Osteoblast (primary cell): ENCODE measurements at regions not wholly inside any gene's neighbourhood (a gene's known extent, or its start where the extent isn't known, plus 50 kb on each side); places are given as distances from the start of the nearest gene placed in this dataset.

Source experiments
- DNase-seq: peaks from one replicate; pipeline ENCODE4 v3.0.0; 2011; ENCODE audit warnings: low spot score, mixed read lengths; ENCODE audit not compliant: insufficient read length; ENCODE audit errors: missing footprints
- H2AFZ ChIP-seq: 2 replicates; pipeline ENCODE4 v1.6.0; 2011; ENCODE audit warnings: mild to moderate bottlenecking, low read length
- H3K27ac ChIP-seq: 2 replicates; pipeline ENCODE4 v1.5.1; 2011; ENCODE audit warnings: mild to moderate bottlenecking, low read depth, low read length, moderate library complexity
- H3K27me3 ChIP-seq: 2 replicates; pipeline ENCODE4 v1.6.0; 2012; ENCODE audit warnings: mild to moderate bottlenecking, control low read depth, inconsistent platforms, low read length, moderate library complexity; ENCODE audit not compliant: insufficient read depth
- H3K36me3 ChIP-seq: 2 replicates; pipeline ENCODE4 v1.5.1; 2011; ENCODE audit warnings: mild to moderate bottlenecking, low read length, control low read depth, moderate library complexity; ENCODE audit not compliant: insufficient read depth
- H3K4me1 ChIP-seq: 2 replicates; pipeline ENCODE4 v1.5.1; 2011; ENCODE audit warnings: mild to moderate bottlenecking, low read length, control low read depth, moderate library complexity; ENCODE audit not compliant: insufficient read depth
- H3K4me2 ChIP-seq: 2 replicates; pipeline ENCODE4 v1.6.0; 2011; ENCODE audit warnings: mild to moderate bottlenecking, low read length; ENCODE audit not compliant: insufficient read depth
- H3K4me3 ChIP-seq: fragments of 200-600 bp; sonication (generic); 3 replicates; pipeline ENCODE4 v1.5.1; 2012; ENCODE audit warnings: mild to moderate bottlenecking, low read length, inconsistent platforms; ENCODE audit not compliant: insufficient read depth
- H3K79me2 ChIP-seq: 2 replicates; pipeline ENCODE4 v1.6.0; 2012; ENCODE audit warnings: mild to moderate bottlenecking, low read length, control low read depth, inconsistent platforms; ENCODE audit not compliant: insufficient read depth
- H3K9me3 ChIP-seq: 2 replicates; pipeline ENCODE4 v1.5.1; 2011; ENCODE audit warnings: low read depth, low read length, control low read depth
- H4K20me1 ChIP-seq: 2 replicates; pipeline ENCODE4 v1.6.0; 2012; ENCODE audit warnings: mild to moderate bottlenecking, low read length, control low read depth; ENCODE audit not compliant: insufficient read depth
- CTCF ChIP-seq: IDR thresholded peaks from 2 replicates; pipeline ENCODE4 v1.5.1; 2011; ENCODE audit warnings: mild to moderate bottlenecking, low read depth, low read length, moderate library complexity; ENCODE audit errors: extremely low read depth

- H4K20me1 ChIP-seq, result peaks cover 3% of the 10 kb centered on the region
- no peak for TF ChIP-seq CTCF
Measured at GRCh38 chr2:240209493-240209892, 69.0 kb upstream of the OTOS start.

GRCh38 chr2:240210198-240210965, 69.9 kb upstream of the OTOS start:
- Histone ChIP-seq H3K27ac (no peak overlapping the region), H3K36me3 (no peaks in the 10 kb centered on the region), H3K4me2 (no peak overlapping the region), H2AFZ (no peak overlapping the region), H3K27me3 (peaks cover 3% of the 10 kb centered on the region), H4K20me1 (peaks cover 3% of the 10 kb centered on the region), H3K4me3 (no peak overlapping the region), H3K9me3 (no peaks in the 10 kb centered on the region), H3K4me1 (no peaks in the 10 kb centered on the region), H3K79me2 (no peaks in the 10 kb centered on the region)
- peak; percentile 66 for DNase-seq
- TF ChIP-seq CTCF, result no peak

More at GRCh38 chr2:240209493-240209892, 69.0 kb upstream of the OTOS start:
- Histone ChIP-seq H3K27ac (no peak overlapping the region), H3K27me3 (peaks cover 3% of the 10 kb centered on the region), H2AFZ (no peak overlapping the region), H3K79me2 (no peaks in the 10 kb centered on the region), H3K4me3 (no peak overlapping the region), H3K4me1 (peaks cover 7% of the 10 kb centered on the region), H3K4me2 (no peak overlapping the region), H3K36me3 (no peaks in the 10 kb centered on the region), H3K9me3 (no peaks in the 10 kb centered on the region)
- DNase-seq, result peak; percentile 57

- Histone ChIP-seq H3K36me3 (no peaks in the 10 kb centered on the region), H3K4me2 (no peak overlapping the region), H3K9me3 (no peaks in the 10 kb centered on the region), H3K27me3 (peaks cover 3% of the 10 kb centered on the region), H4K20me1 (no peaks in the 10 kb centered on the region), H3K4me1 (no peaks in the 10 kb centered on the region), H2AFZ (no peak overlapping the region), H3K79me2 (no peaks in the 10 kb centered on the region), H3K4me3 (no peak overlapping the region), H3K27ac (no peak overlapping the region)
- TF ChIP-seq CTCF, result no peak
- no peak for DNase-seq
Measured at GRCh38 chr2:240211096-240211495, 70.6 kb upstream of the OTOS start.

- H2AFZ ChIP-seq, result no peak overlapping the region
- no peaks in the 10 kb centered on the region for H3K79me2 ChIP-seq
- H3K36me3 ChIP-seq, result no peaks in the 10 kb centered on the region
- no peaks in the 10 kb centered on the region for H4K20me1 ChIP-seq
- no peak overlapping the region for H3K27ac ChIP-seq
- no peak overlapping the region for H3K4me3 ChIP-seq
- H3K4me2 ChIP-seq, result no peak overlapping the region
- DNase-seq, result peak; percentile 50
- H3K4me1 ChIP-seq, result no peaks in the 10 kb centered on the region
- H3K27me3 ChIP-seq, result peaks cover 3% of the 10 kb centered on the region
- no peak for TF ChIP-seq CTCF
- H3K9me3 ChIP-seq, result no peaks in the 10 kb centered on the region
Measured at GRCh38 chr2:240211598-240212424, 71.4 kb upstream of the OTOS start.
